ENCODE measurements at regions not wholly inside any gene's neighbourhood (a gene's known extent, or its start where the extent isn't known, plus 50 kb on each side); places are given as distances from the start of the nearest gene placed in this dataset.

DNA sequence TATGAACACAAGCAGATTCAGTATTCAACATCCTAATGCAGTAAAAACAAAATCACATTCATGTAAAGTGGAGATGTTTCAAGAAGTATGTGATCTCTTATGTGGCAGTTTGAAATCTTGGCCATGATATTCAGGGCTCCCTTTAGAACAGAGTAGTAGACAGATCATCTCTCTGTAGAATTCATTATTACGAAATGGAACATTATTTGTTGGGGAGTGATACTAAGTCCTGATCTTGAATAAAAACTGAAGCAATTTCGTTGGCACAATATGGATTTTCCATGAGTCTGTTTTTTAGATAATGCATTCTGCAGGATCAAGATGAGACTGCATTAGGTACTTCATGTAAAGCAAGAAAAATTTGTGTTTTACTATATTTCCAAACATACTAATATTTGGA, 264.4 kb upstream of the NRIP1 start:
- WGBS, 2 experiments (ENCODE audit: extremely low coverage in 2 of 2, insufficient read length in 1 of 2) = no CpG with 5 or more reads among the region's 2 CpGs

More for the DNA sequence above, 264.4 kb upstream of the NRIP1 start:
- POLR2A ChIA-PET (ENCODE audit: unreplicated experiment) = no interaction called here
- Histone ChIP-seq H3K4me1 (ENCODE audit: control insufficient read depth, insufficient read depth, low read length) (no peaks in the 10 kb centered on the region), H3K56ac (ENCODE audit: extremely low read depth, insufficient read depth, low read length) (no peak overlapping the region), H3K79me1 (ENCODE audit: low read depth in 1 of 2, low read length in 2 of 2) (no peaks in the 10 kb centered on the region), H3K4me2 (ENCODE audit: low read depth, low read length) (no peak overlapping the region), H3K4me3 (ENCODE audit: insufficient read depth, low read depth, low read length) (no peak overlapping the region), H2BK120ac (ENCODE audit: low read depth, low read length) (no peak overlapping the region), H2AK9ac (replicated peaks; ENCODE audit: low read depth, low read length, poor library complexity) (no peak overlapping the region), H4K91ac (ENCODE audit: insufficient read depth, low read depth, low read length) (no peak overlapping the region), H3K9me1 (ENCODE audit: insufficient read depth, low read length) (no peaks in the 10 kb centered on the region), H3K23ac (ENCODE audit: low read depth, low read length) (no peak overlapping the region), H3K27me3 (ENCODE audit: control insufficient read depth, insufficient read depth, low read length) (no peaks in the 10 kb centered on the region), H3K4ac (ENCODE audit: low read depth, low read length) (no peak overlapping the region), H2AFZ (replicated peaks; ENCODE audit: low read length, poor library complexity) (no peak overlapping the region), H3K27ac (ENCODE audit: insufficient read depth, low read length) (no peak overlapping the region), H3K18ac (ENCODE audit: low read depth, low read length) (no peak overlapping the region), H4K20me1 (ENCODE audit: insufficient read depth, low read length) (no peaks in the 10 kb centered on the region), H3K36me3 (ENCODE audit: control insufficient read depth, insufficient read depth, low read length) (no peaks in the 10 kb centered on the region), H2BK5ac (ENCODE audit: low read depth, low read length, poor library complexity, severe bottlenecking) (no peak overlapping the region), H2BK15ac (ENCODE audit: low read depth, low read length) (no peak overlapping the region), H4K8ac (ENCODE audit: low read depth in 2 of 2, low read length in 2 of 2) (no peak overlapping the region), H4K5ac (ENCODE audit: low read depth, low read length) (no peak overlapping the region), H2BK20ac (ENCODE audit: low read depth, low read length) (no peak overlapping the region), H3K9me3 (ENCODE audit: control insufficient read depth, insufficient read depth, low read length) (peaks cover under 1% of the 10 kb centered on the region; the same call in 1 of the 2 replicates), H3K9ac (ENCODE audit: low read depth, low read length) (no peak overlapping the region), H2AK5ac (ENCODE audit: low read depth, low read length) (no peak overlapping the region), H3K14ac (replicated peaks; ENCODE audit: low read depth, low read length) (no peak overlapping the region)
- no peak for DNase-seq
- in situ Hi-C loops (cut with MboI; ENCODE audit: low sequenced_read_pairs) = no loop called here
- ATAC-seq (ENCODE audit: low read depth) = no peak
- dilution Hi-C loops (cut with HindIII; ENCODE audit: low sequenced_read_pairs, unreplicated experiment) = no loop called here
- CTCF ChIA-PET = no interaction called here
- intact Hi-C loops (cut with micrococcal nuclease) = no loop called here
- BruUV-seq (replicated peaks) = no TSS peak
- no peak for TF ChIP-seq MAZ (IDR thresholded peaks at IDR 0.05; ENCODE audit: borderline replicate concordance, low read depth, low read length)
- TF ChIP-seq MAFK (IDR thresholded peaks at IDR 0.05; ENCODE audit: low read depth, low read length) = no peak
- no peak for TF ChIP-seq RCOR1 (IDR thresholded peaks at IDR 0.05; ENCODE audit: insufficient replicate concordance, low read length)
- TF ChIP-seq, protein P1, sequence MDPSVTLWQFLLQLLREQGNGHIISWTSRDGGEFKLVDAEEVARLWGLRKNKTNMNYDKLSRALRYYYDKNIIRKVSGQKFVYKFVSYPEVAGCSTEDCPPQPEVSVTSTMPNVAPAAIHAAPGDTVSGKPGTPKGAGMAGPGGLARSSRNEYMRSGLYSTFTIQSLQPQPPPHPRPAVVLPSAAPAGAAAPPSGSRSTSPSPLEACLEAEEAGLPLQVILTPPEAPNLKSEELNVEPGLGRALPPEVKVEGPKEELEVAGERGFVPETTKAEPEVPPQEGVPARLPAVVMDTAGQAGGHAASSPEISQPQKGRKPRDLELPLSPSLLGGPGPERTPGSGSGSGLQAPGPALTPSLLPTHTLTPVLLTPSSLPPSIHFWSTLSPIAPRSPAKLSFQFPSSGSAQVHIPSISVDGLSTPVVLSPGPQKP (IDR thresholded peaks at IDR 0.05; ENCODE audit: borderline replicate concordance, low read depth, low read length) = no peak
- no peak for TF ChIP-seq MXI1 (IDR thresholded peaks at IDR 0.05; ENCODE audit: borderline replicate concordance, low read depth, low read length)
- TF ChIP-seq POLR2A (IDR thresholded peaks at IDR 0.05; ENCODE audit: low read depth, low read length) = no peak
- TF ChIP-seq FOS (IDR thresholded peaks at IDR 0.05; ENCODE audit: low read depth, low read length) = no peak

All from IMR-90 (cell line).